Suprapubic skin (tissue), 4 donors: ENCODE measurements at regions not wholly inside any gene's neighbourhood (a gene's known extent, or its start where the extent isn't known, plus 50 kb on each side); places are given as distances from the start of the nearest gene placed in this dataset.
"Not testable (repeated sequence)": the region's sequence is repeated elsewhere in the genome, so short reads cannot be mapped to it uniquely, and the experiment has no call there.

ENCODE experiments used
- CTCF ChIP-seq, 2 donors: fragments of 200-600 bp in 1 of 2; fragments of 450-650 bp in 1 of 2; sonication (generic) in 1 of 2; IDR thresholded peaks; one replicate each; pipeline ENCODE4 v1.5.1; 2016 to 2019; ENCODE audit warnings: antibody characterized with exemption in 2 of 2, mild to moderate bottlenecking in 1 of 2, moderate library complexity in 1 of 2
- POLR2A ChIP-seq, 2 donors: fragments of 450-650 bp; IDR thresholded peaks; one replicate each; pipeline ENCODE4 v1.6.1; 2017; ENCODE audit warnings: antibody characterized with exemption in 2 of 2, mild to moderate bottlenecking in 2 of 2, moderate library complexity in 2 of 2
- POLR2AphosphoS5 ChIP-seq, 3 donors: sonication (generic); formaldehyde crosslinking; IDR thresholded peaks; one replicate each; pipeline ENCODE4 v1.6.1; 2017; ENCODE audit warnings: antibody characterized with exemption in 3 of 3

DNA sequence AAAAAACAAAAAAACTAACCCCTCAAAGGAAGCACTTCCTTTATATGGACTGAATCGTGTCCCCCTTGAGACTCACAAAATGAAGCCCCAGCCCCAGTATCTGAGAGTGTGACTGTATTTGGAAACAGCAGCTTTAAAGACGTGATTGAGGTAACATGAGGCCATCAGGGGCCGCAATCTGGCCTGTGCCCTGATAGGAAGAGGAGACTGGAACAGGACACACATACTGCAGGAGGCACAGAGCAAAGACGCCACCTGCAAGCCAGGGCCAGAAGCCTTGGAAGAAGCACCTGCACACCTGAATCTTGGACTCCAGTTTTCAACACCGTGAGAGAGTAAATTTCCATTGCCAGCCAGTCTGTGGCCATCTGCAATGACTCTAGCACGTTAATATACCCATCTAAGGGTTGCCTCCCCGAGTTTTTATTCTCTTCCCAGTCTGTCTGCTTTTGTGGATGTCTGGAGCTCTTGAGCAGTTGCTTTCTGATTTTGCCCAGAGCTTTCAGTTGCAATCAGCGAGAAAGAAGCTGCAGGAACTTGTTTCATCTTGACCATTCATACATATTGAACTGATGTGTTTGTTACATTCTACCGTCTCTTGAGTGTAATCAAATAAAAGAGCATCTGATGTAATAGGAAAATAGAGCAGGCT, 775.8 kb upstream of the TPTE start:
- TF ChIP-seq CTCF, POLR2A, POLR2AphosphoS5 (IDR thresholded peaks at IDR 0.05): not testable (repeated sequence)
